ENCODE measurements at regions not wholly inside any gene's neighbourhood (a gene's known extent, or its start where the extent isn't known, plus 50 kb on each side); places are given as distances from the start of the nearest gene placed in this dataset.

DNA sequence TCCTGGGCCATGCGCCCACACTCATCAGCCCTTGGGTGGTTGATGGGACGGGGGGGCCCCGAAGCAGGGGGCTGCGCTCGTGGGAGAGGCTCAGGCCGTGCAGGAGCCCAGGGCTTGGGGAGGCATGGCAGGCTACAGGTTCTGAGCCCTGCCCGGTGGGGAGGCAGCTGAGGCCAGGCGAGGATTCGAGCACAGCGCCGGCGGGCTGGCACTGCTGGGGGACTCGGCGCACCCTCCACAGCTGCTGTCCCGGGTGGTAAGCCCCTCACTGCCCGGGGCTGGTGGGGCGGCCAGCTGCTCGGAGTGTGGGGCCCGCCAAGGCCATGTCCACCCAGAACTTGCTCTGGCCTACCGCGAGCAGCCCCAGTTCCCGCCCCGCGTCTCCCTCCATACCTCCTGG is 295.8 kb upstream of the SEL1L start:
- TF ChIP-seq POLR2A (IDR thresholded peaks at IDR 0.05) (no peak), POLR2AphosphoS5 (IDR thresholded peaks at IDR 0.05) (no peak)

All from sigmoid colon (tissue), 4 donors.